H1 (cell line): ENCODE measurements at regions not wholly inside any gene's neighbourhood (a gene's known extent, or its start where the extent isn't known, plus 50 kb on each side); places are given as distances from the start of the nearest gene placed in this dataset.

Experiments
- CTCF ChIA-PET: fragments of 300-600 bp; sonication (Branson Sonifier 250); formaldehyde crosslinking; loops from one replicate; lab custom pipeline; 2021; ENCODE audit not compliant: partially characterized antibody; lab: Charles Lee
- POLR2A ChIA-PET: fragments of 300-600 bp; sonication (Branson Sonifier 250); formaldehyde crosslinking; loops from one replicate; lab custom pipeline; 2021; ENCODE audit warnings: inconsistent platforms; ENCODE audit not compliant: partially characterized antibody; lab: Charles Lee
- DNase-seq, 2 experiments: peaks; one replicate each; pipeline versions ENCODE4 v3.0.0 to v3.0.0-alpha.2; 2010 to 2022; ENCODE audit warnings: low spot score in 2 of 2, low read depth in 1 of 2, mixed read lengths in 1 of 2
- FAIRE-seq: peaks from 2 replicates; lab custom pipeline; 2011; peaks lifted over from hg19 to GRCh38; lab: Jason Lieb, UNC
- H2AFZ ChIP-seq: 2 replicates; pipeline ENCODE4 v1.8.1; 2012; ENCODE audit warnings: low read length, inconsistent platforms
- H2AK5ac ChIP-seq: 2 replicates; pipeline ENCODE4 v1.6.1; 2013; ENCODE audit warnings: low read depth, low read length
- H2BK120ac ChIP-seq: replicated peaks from 2 replicates; pipeline ENCODE3; 2013; ENCODE audit warnings: low read depth, low read length, inconsistent platforms
- H2BK12ac ChIP-seq: 2 replicates; pipeline ENCODE4 v1.6.1; 2013; ENCODE audit warnings: low read depth, low read length
- H2BK15ac ChIP-seq: 2 replicates; pipeline ENCODE4 v1.6.1; 2013; ENCODE audit warnings: low read length
- H2BK20ac ChIP-seq: 2 replicates; pipeline ENCODE4 v1.6.1; 2013; ENCODE audit warnings: low read length
- H2BK5ac ChIP-seq: 2 replicates; pipeline ENCODE4 v1.6.1; 2013; ENCODE audit warnings: low read depth, low read length
- H3K14ac ChIP-seq: 2 replicates; pipeline ENCODE4 v1.6.1; 2013; ENCODE audit warnings: inconsistent platforms; ENCODE audit not compliant: insufficient read length
- H3K18ac ChIP-seq: 2 replicates; pipeline ENCODE4 v1.6.1; 2013; ENCODE audit warnings: low read length; ENCODE audit errors: extremely low read depth
- H3K23ac ChIP-seq: 2 replicates; pipeline ENCODE4 v1.6.1; 2013; ENCODE audit warnings: inconsistent platforms; ENCODE audit not compliant: insufficient read length
- H3K23me2 ChIP-seq: 2 replicates; pipeline ENCODE4 v1.6.1; 2013; ENCODE audit warnings: low read depth, low read length
- H3K27ac ChIP-seq: 2 replicates; pipeline ENCODE4 v1.6.1; 2011; ENCODE audit warnings: low read depth, low read length, inconsistent platforms
- H3K27me3 ChIP-seq, 4 experiments: replicated peaks in 1 of 4; 1 replicate in 1 of 4; 2 replicates in 3 of 4; pipeline versions ENCODE4 v1.6.1 to v1.8.1; 2011 to 2013; ENCODE audit warnings: low read length in 3 of 4, mild to moderate bottlenecking in 3 of 4, inconsistent platforms in 2 of 4, mixed read lengths in 2 of 4, moderate library complexity in 1 of 4; ENCODE audit not compliant: control insufficient read depth in 3 of 4, insufficient read depth in 3 of 4; ENCODE audit errors: extremely low read depth in 1 of 4
- H3K36me3 ChIP-seq, 4 experiments: 2 replicates each; pipeline versions ENCODE4 v1.6.1 to v1.8.1; 2011 to 2013; ENCODE audit warnings: mild to moderate bottlenecking in 4 of 4, low read length in 3 of 4, moderate library complexity in 2 of 4, control low read depth in 1 of 4, inconsistent platforms in 1 of 4; ENCODE audit not compliant: insufficient read depth in 4 of 4, control insufficient read depth in 2 of 4
- H3K4ac ChIP-seq: replicated peaks from 2 replicates; pipeline ENCODE3; 2013; ENCODE audit warnings: low read length, low read depth, mixed read lengths, inconsistent platforms; ENCODE audit not compliant: insufficient read length
- H3K4me1 ChIP-seq, 4 experiments: replicated peaks in 1 of 4; 1 replicate in 1 of 4; 2 replicates in 3 of 4; pipeline versions ENCODE4 v1.6.1 to v1.8.1; 2011 to 2013; ENCODE audit warnings: low read length in 3 of 4, inconsistent platforms in 2 of 4, mixed read lengths in 1 of 4; ENCODE audit not compliant: insufficient read depth in 4 of 4, control insufficient read depth in 3 of 4
- H3K4me2 ChIP-seq, 2 experiments: 2 replicates each; pipeline versions ENCODE4 v1.6.1 to v1.8.1; 2011 to 2013; ENCODE audit warnings: low read depth in 2 of 2, low read length in 2 of 2, control low read depth in 1 of 2, inconsistent platforms in 1 of 2, mild to moderate bottlenecking in 1 of 2; ENCODE audit not compliant: insufficient read depth in 1 of 2
- H3K4me3 ChIP-seq, 4 experiments: fragments of 200-600, 300-600 bp in 1 of 4; sonication (generic), shearing (Covaris generic), sonication (Bioruptor Twin) in 1 of 4; 2 replicates each; pipeline versions ENCODE4 v1.5.1 to v1.8.1; 2011 to 2016; ENCODE audit warnings: low read length in 4 of 4, low read depth in 3 of 4, control low read depth in 2 of 4, inconsistent platforms in 2 of 4, mild to moderate bottlenecking in 2 of 4, mixed read lengths in 1 of 4, moderate library complexity in 1 of 4; ENCODE audit not compliant: insufficient read depth in 2 of 4; ENCODE audit errors: extremely low read depth in 1 of 4
- H3K56ac ChIP-seq: replicated peaks from 2 replicates; pipeline ENCODE3; 2013; ENCODE audit warnings: low read depth, mild to moderate bottlenecking, mixed read lengths, low read length, inconsistent platforms; ENCODE audit not compliant: insufficient read length
- H3K79me1 ChIP-seq: 2 replicates; pipeline ENCODE4 v1.6.1; 2013; ENCODE audit warnings: low read depth, low read length, control low read depth
- H3K79me2 ChIP-seq, 2 experiments: 2 replicates each; pipeline versions ENCODE4 v1.6.1 to v1.8.1; 2012 to 2013; ENCODE audit warnings: low read length in 2 of 2, mild to moderate bottlenecking in 2 of 2, inconsistent platforms in 1 of 2; ENCODE audit not compliant: insufficient read depth in 2 of 2, control insufficient read depth in 1 of 2
- H3K9ac ChIP-seq, 4 experiments: replicated peaks in 1 of 4; 1 replicate in 1 of 4; 2 replicates in 3 of 4; pipeline versions ENCODE4 v1.6.1 to v1.8.1; 2011 to 2013; ENCODE audit warnings: low read depth in 3 of 4, low read length in 3 of 4, control low read depth in 2 of 4, mild to moderate bottlenecking in 2 of 4, moderate library complexity in 2 of 4, inconsistent platforms in 1 of 4; ENCODE audit errors: extremely low read depth in 1 of 4
- H3K9me3 ChIP-seq, 2 experiments: 2 replicates each; pipeline versions ENCODE4 v1.6.1 to v1.8.1; 2012 to 2013; ENCODE audit warnings: mild to moderate bottlenecking in 2 of 2, moderate library complexity in 2 of 2, control low read depth in 1 of 2, inconsistent platforms in 1 of 2, low read depth in 1 of 2, low read length in 1 of 2, mixed read lengths in 1 of 2; ENCODE audit not compliant: insufficient read depth in 2 of 2
- H4K20me1 ChIP-seq, 2 experiments: replicated peaks in 1 of 2; 2 replicates each; pipeline versions ENCODE3 to v1.8.1; 2011 to 2013; ENCODE audit warnings: inconsistent platforms in 2 of 2, low read length in 2 of 2, mild to moderate bottlenecking in 1 of 2; ENCODE audit not compliant: insufficient read depth in 2 of 2, control insufficient read depth in 1 of 2
- H4K5ac ChIP-seq: 2 replicates; pipeline ENCODE4 v1.6.1; 2013; ENCODE audit warnings: low read length, low read depth, mixed read lengths, inconsistent platforms; ENCODE audit not compliant: insufficient read length
- H4K8ac ChIP-seq: 2 replicates; pipeline ENCODE4 v1.8.0; 2013; ENCODE audit warnings: mild to moderate bottlenecking, moderate library complexity, low read length, inconsistent platforms; ENCODE audit not compliant: insufficient read depth; ENCODE audit errors: extremely low read depth
- H4K91ac ChIP-seq: replicated peaks from 2 replicates; pipeline ENCODE3; 2013; ENCODE audit warnings: low read length, mixed read lengths, inconsistent platforms; ENCODE audit not compliant: insufficient read length
- ASH2L ChIP-seq: fragments of 200-600, 300-600 bp; sonication (generic); IDR thresholded peaks from one replicate; pipeline ENCODE4 v1.7.1; 2017; ENCODE audit warnings: low read length
- BACH1 ChIP-seq: IDR thresholded peaks from 2 replicates; pipeline ENCODE4 v1.6.1; 2012; ENCODE audit warnings: low read length, improper control_type of control experiment
- CBX5 ChIP-seq: fragments of 300-800, 300-1000 bp; sonication (generic); IDR thresholded peaks from 2 replicates; pipeline ENCODE4 v1.7.1; 2016; ENCODE audit warnings: antibody characterized with exemption, low read length, low read depth
- CEBPB ChIP-seq: IDR thresholded peaks from 2 replicates; pipeline ENCODE4 v1.6.1; 2012; ENCODE audit warnings: low read depth, low read length
- EGR1 ChIP-seq: IDR thresholded peaks from 2 replicates; pipeline ENCODE4 v1.6.1; 2011; ENCODE audit warnings: low read depth, low read length, borderline replicate concordance
- HDAC6 ChIP-seq: IDR thresholded peaks from one replicate; pipeline ENCODE4 v1.7.1; 2012; ENCODE audit warnings: low read depth, mild to moderate bottlenecking, inconsistent platforms, low read length, moderate library complexity
- KDM1A ChIP-seq: fragments of 200-600, 300-600 bp; sonication (generic); IDR thresholded peaks from 2 replicates; pipeline ENCODE4 v1.7.1; 2016; ENCODE audit warnings: mild to moderate bottlenecking, low read length, borderline replicate concordance
- KDM4A ChIP-seq: IDR thresholded peaks from one replicate; pipeline ENCODE4 v1.7.1; 2012; ENCODE audit warnings: low read depth, mild to moderate bottlenecking, moderate library complexity, low read length, inconsistent platforms; ENCODE audit not compliant: severe bottlenecking
- MAX ChIP-seq: IDR thresholded peaks from 2 replicates; pipeline ENCODE4 v1.6.1; 2012; ENCODE audit warnings: inconsistent platforms
- POLR2A ChIP-seq, 2 experiments: IDR thresholded peaks; 1 replicate in 1 of 2; 2 replicates in 1 of 2; pipeline ENCODE4 v1.6.1; 2011; ENCODE audit warnings: low read depth in 2 of 2, low read length in 2 of 2, mild to moderate bottlenecking in 2 of 2; ENCODE audit errors: control extremely low read depth in 1 of 2
- SAP30 ChIP-seq: fragments of 300-600 bp; sonication (generic); IDR thresholded peaks from 2 replicates; pipeline ENCODE4 v1.7.1; 2012; ENCODE audit warnings: low read length, moderate library complexity, mild to moderate bottlenecking, inconsistent platforms; ENCODE audit not compliant: insufficient read depth, insufficient replicate concordance
- SP1 ChIP-seq: IDR thresholded peaks from 2 replicates; pipeline ENCODE4 v1.6.1; 2011; ENCODE audit warnings: low read depth, low read length
- SP2 ChIP-seq: IDR thresholded peaks from 2 replicates; pipeline ENCODE4 v1.6.1; 2012; ENCODE audit warnings: mild to moderate bottlenecking, low read length, inconsistent platforms
- SUZ12 ChIP-seq: fragments of 200-600 bp; sonication (generic); IDR thresholded peaks from 2 replicates; pipeline ENCODE4 v1.6.1; 2012; ENCODE audit warnings: mild to moderate bottlenecking, inconsistent platforms, low read length, moderate library complexity, mixed read lengths
- TAF7 ChIP-seq: optimal IDR thresholded peaks from 2 replicates; pipeline ENCODE3; 2011; ENCODE audit warnings: low read depth, mild to moderate bottlenecking, inconsistent platforms, low read length, moderate library complexity, borderline replicate concordance
- YY1 ChIP-seq: IDR thresholded peaks from 2 replicates; pipeline ENCODE4 v1.6.1; 2011; ENCODE audit warnings: low read depth, mild to moderate bottlenecking, low read length
- WGBS, 2 experiments: shearing (Covaris generic) in 1 of 2; methylation state at CpG; one replicate each; pipeline versions ENCODE4 v1.1.6 to v1.1.7; 2013 to 2015; ENCODE audit warnings: low lambda C conversion rate in 2 of 2, mixed read lengths in 2 of 2, inconsistent platforms in 1 of 2, low coverage in 1 of 2, missing lambda C conversion rate in 1 of 2; ENCODE audit not compliant: insufficient replicate concordance in 2 of 2, insufficient coverage in 1 of 2, insufficient read length in 1 of 2; ENCODE audit errors: extremely low coverage in 1 of 2, missing lambda C conversion rate in 1 of 2; 5-methylcytosine and 5-hydroxymethylcytosine counted together

GRCh38 chr13:82010780-82011179 is 1669.9 kb upstream of the SPRY2 start:
- DNase-seq, result no peak
- no peak overlapping the region for H2BK5ac ChIP-seq
- no peaks in the 10 kb centered on the region for H3K27me3 ChIP-seq
- no peak overlapping the region for H2BK15ac ChIP-seq
- H3K14ac ChIP-seq, result no peak overlapping the region
- H3K9ac ChIP-seq, result no peak overlapping the region
- no peaks in the 10 kb centered on the region for H3K79me1 ChIP-seq
- 0 out of 2 replicates have a peak overlapping the region, but pooled peaks have one; percentile 51 for H2BK12ac ChIP-seq
- H4K8ac ChIP-seq, result no peak overlapping the region
- H3K9me3 ChIP-seq, result no peaks in the 10 kb centered on the region
- no peaks in the 10 kb centered on the region for H3K79me2 ChIP-seq
- no peak overlapping the region for H3K23ac ChIP-seq
- H3K4me1 ChIP-seq, result peaks cover 0 to 11% (median 2%) of the 10 kb centered on the region in 4 experiments; a peak in 5 of 7 replicates
- CTCF ChIA-PET, result interaction anchor here (1.3 to 1.6 kb wide), 2 partner anchors 11 to 20 kb away, joined by 3 to 4 read pairs; no protein-coding TSS in a partner anchor
- H3K27ac ChIP-seq, result no peak overlapping the region
- H3K18ac ChIP-seq, result no peak overlapping the region
- no peak for FAIRE-seq
- no peak overlapping the region for H4K91ac ChIP-seq
- no peak overlapping the region for H2AK5ac ChIP-seq
- peak overlapping the region in 1 of 4 experiments; percentile 7; a peak in 1 of 8 replicates for H3K4me3 ChIP-seq
- H2BK20ac ChIP-seq, result peak overlapping the region; percentile 35; the same call in 1 of the 2 replicates
- peak overlapping the region in 1 of 2 experiments; percentile 7; a peak in 1 of 4 replicates for H3K4me2 ChIP-seq
- H3K4ac ChIP-seq, result no peak overlapping the region
- no peak overlapping the region for H2AFZ ChIP-seq
- no peaks in the 10 kb centered on the region for H3K36me3 ChIP-seq
- no peak overlapping the region for H4K5ac ChIP-seq
- H3K56ac ChIP-seq, result no peak overlapping the region
- POLR2A ChIA-PET, result no interaction called here
- H2BK120ac ChIP-seq, result no peak overlapping the region
- H3K23me2 ChIP-seq, result no peaks in the 10 kb centered on the region
- H4K20me1 ChIP-seq, result no peaks in the 10 kb centered on the region
- WGBS, 2 experiments, result 86% methylated on average over 2 of the region's 2 CpGs; no CpG with 5 or more reads in 1 of the 2 experiments
- TF ChIP-seq KDM1A (no peak), CEBPB (no peak), TAF7 (no peak), HDAC6 (no peak), CBX5 (no peak), SUZ12 (no peak), POLR2A (IDR thresholded peaks at IDR 0.05; ENCODE audit: control extremely low read depth in 1 of 2, low read depth in 2 of 2, low read length in 2 of 2) (no peak), SP2 (no peak), EGR1 (no peak), MAX (no peak), KDM4A (no peak), ASH2L (no peak), SAP30 (no peak), YY1 (no peak), BACH1 (no peak), SP1 (no peak)
